A673 (cell line): ENCODE measurements at regions not wholly inside any gene's neighbourhood (a gene's known extent, or its start where the extent isn't known, plus 50 kb on each side); places are given as distances from the start of the nearest gene placed in this dataset.

Source experiments
- BruUV-seq: library from RNA; stranded (reverse); fragments of 400-500 nt; replicated peaks from 2 replicates; lab custom pipeline; 2021; lab: Mats Ljungman, UMichigan
- CTCF ChIA-PET: fragments of 300-600 bp; sonication (Branson Sonifier 250); formaldehyde crosslinking; loops from one replicate; lab custom pipeline; 2022; ENCODE audit warnings: antibody characterized with exemption; lab: Charles Lee
- POLR2A ChIA-PET: fragments of 300-600 bp; sonication (Branson Sonifier 250); formaldehyde crosslinking; loops from one replicate; lab custom pipeline; 2022; ENCODE audit warnings: antibody characterized with exemption; ENCODE audit not compliant: low non-redundant PET; lab: Charles Lee
- DNase-seq: peaks from one replicate; pipeline ENCODE4 v3.0.0-alpha.2; 2015; ENCODE audit warnings: low spot score
- H3K27ac ChIP-seq: fragments of 200-600 bp; sonication (generic); 2 replicates; pipeline ENCODE4 v1.5.1; 2016; ENCODE audit warnings: mixed run types, low read depth, mild to moderate bottlenecking, mixed read lengths, antibody characterized with exemption, low read length; ENCODE audit not compliant: poor library complexity, severe bottlenecking
- H3K27me3 ChIP-seq: fragments of 200-600 bp; sonication (generic); replicated peaks from 2 replicates; pipeline ENCODE4 v1.6.1; 2017; ENCODE audit warnings: mixed run types, low read depth, mild to moderate bottlenecking, mixed read lengths, antibody characterized with exemption, low read length; ENCODE audit not compliant: insufficient read depth, poor library complexity
- H3K36me3 ChIP-seq: fragments of 200-600 bp; sonication (generic); 2 replicates; pipeline ENCODE4 v1.6.1; 2016; ENCODE audit warnings: mixed run types, mild to moderate bottlenecking, mixed read lengths, antibody characterized with exemption, low read length; ENCODE audit not compliant: insufficient read depth, poor library complexity, severe bottlenecking
- H3K4me1 ChIP-seq: fragments of 200-600 bp; sonication (generic); 2 replicates; pipeline ENCODE4 v1.6.1; 2017; ENCODE audit warnings: mixed run types, mild to moderate bottlenecking, mixed read lengths, antibody characterized with exemption, low read length; ENCODE audit not compliant: insufficient read depth, poor library complexity, severe bottlenecking
- H3K4me3 ChIP-seq: fragments of 200-600 bp; sonication (generic); 2 replicates; pipeline ENCODE4 v1.5.1; 2016; ENCODE audit warnings: low read depth, mixed run types, mild to moderate bottlenecking, mixed read lengths, low read length; ENCODE audit not compliant: poor library complexity, severe bottlenecking
- H3K9me3 ChIP-seq: fragments of 200-600 bp; sonication (generic); 2 replicates; pipeline ENCODE4 v1.6.1; 2016; ENCODE audit warnings: mixed run types, low read depth, mild to moderate bottlenecking, mixed read lengths, antibody characterized with exemption, low read length; ENCODE audit not compliant: poor library complexity, severe bottlenecking
- CTCF ChIP-seq: fragments of 300-800, 200-600 bp; sonication (generic); conservative IDR thresholded peaks from 2 replicates; pipeline ENCODE4 v1.5.1; 2017; ENCODE audit warnings: low read depth, mild to moderate bottlenecking, antibody characterized with exemption, low read length, moderate library complexity, mixed read lengths
- EZH2 ChIP-seq: fragments of 200-600 bp; sonication (generic); IDR thresholded peaks from 2 replicates; pipeline ENCODE4 v1.6.1; 2017; ENCODE audit warnings: borderline replicate concordance, low read depth, mild to moderate bottlenecking, mixed read lengths, antibody characterized with exemption, low read length; ENCODE audit not compliant: poor library complexity, severe bottlenecking
- intact Hi-C: fragments of 100-400 bp; cut with micrococcal nuclease; formaldehyde crosslinking; loops from one replicate; pipeline ENCODE4 v1.10.0; 2022; ENCODE audit not compliant: unreplicated experiment

- TF ChIP-seq EZH2 (no peak), CTCF (no peak)
- H3K36me3 ChIP-seq = no peaks in the 10 kb centered on the region
- H3K9me3 ChIP-seq = no peaks in the 10 kb centered on the region
- no peak overlapping the region for H3K27ac ChIP-seq
- POLR2A ChIA-PET = no interaction called here
- BruUV-seq = no TSS peak
- H3K27me3 ChIP-seq = no peaks in the 10 kb centered on the region
- no peak overlapping the region for H3K4me3 ChIP-seq
- no peak for DNase-seq
- intact Hi-C loops = no loop called here
- no peaks in the 10 kb centered on the region for H3K4me1 ChIP-seq
- CTCF ChIA-PET = no interaction called here
These were observed 67.0 kb upstream of the CCND1 start for GRCh38 chr11:69573761-69574607.

GRCh38 chr11:69574608-69575255, 66.2 kb upstream of the CCND1 start:
- TF ChIP-seq CTCF (no peak), EZH2 (no peak)
- CTCF ChIA-PET = no interaction called here
- no peaks in the 10 kb centered on the region for H3K36me3 ChIP-seq

GRCh38 chr11:69575296-69576068, 65.5 kb upstream of the CCND1 start:
- POLR2A ChIA-PET = no interaction called here
- CTCF ChIA-PET = no interaction called here
- intact Hi-C loops = no loop called here

More at GRCh38 chr11:69574608-69575255, 66.2 kb upstream of the CCND1 start:
- intact Hi-C loops = no loop called here
- DNase-seq = no peak
- POLR2A ChIA-PET = no interaction called here
- no TSS peak for BruUV-seq
- no peaks in the 10 kb centered on the region for H3K27me3 ChIP-seq
- H3K27ac ChIP-seq = no peak overlapping the region
- no peaks in the 10 kb centered on the region for H3K4me1 ChIP-seq
- H3K9me3 ChIP-seq = no peaks in the 10 kb centered on the region
- H3K4me3 ChIP-seq = no peak overlapping the region

More at GRCh38 chr11:69575296-69576068, 65.5 kb upstream of the CCND1 start:
- Histone ChIP-seq H3K27me3 (no peaks in the 10 kb centered on the region), H3K27ac (no peak overlapping the region), H3K36me3 (no peaks in the 10 kb centered on the region), H3K4me1 (no peaks in the 10 kb centered on the region), H3K4me3 (no peak overlapping the region), H3K9me3 (no peaks in the 10 kb centered on the region)
- no peak for TF ChIP-seq CTCF
- TF ChIP-seq EZH2 = no peak
- no peak for DNase-seq
- BruUV-seq = no TSS peak
